ENCODE measurements at regions not wholly inside any gene's neighbourhood (a gene's known extent, or its start where the extent isn't known, plus 50 kb on each side); places are given as distances from the start of the nearest gene placed in this dataset.

DNA sequence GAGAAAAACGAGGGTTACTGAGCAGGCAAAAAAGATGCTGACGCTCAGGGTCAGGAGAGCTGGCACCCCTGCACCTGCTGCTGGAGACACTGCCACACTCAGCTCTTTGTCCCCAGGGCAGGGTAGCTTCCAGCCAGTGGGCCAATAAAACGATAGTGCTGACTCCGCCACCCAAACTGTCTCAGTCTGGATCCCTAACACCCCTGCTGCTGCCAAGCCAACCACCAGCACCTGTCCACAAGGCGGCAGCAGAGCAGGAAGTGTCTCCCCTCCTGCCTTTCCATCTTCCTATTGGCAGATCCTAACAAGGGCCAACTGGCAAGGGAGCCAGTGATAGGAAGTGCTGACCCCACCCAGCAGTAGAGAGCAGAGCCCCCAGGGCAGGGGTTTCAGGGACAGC is 531.5 kb upstream of the SALL3 start:
- Histone ChIP-seq H3K4me3 (ENCODE audit: low read depth, low read length) (no peak overlapping the region), H3K36me3 (ENCODE audit: control insufficient read depth, insufficient read depth, low read length) (no peaks in the 10 kb centered on the region), H3K27me3 (ENCODE audit: control insufficient read depth, insufficient read depth, low read length) (no peaks in the 10 kb centered on the region)
- no peak for DNase-seq (ENCODE audit: low read depth)
- ChIA-PET CTCF (no interaction called here), POLR2A (no interaction called here)
- TF ChIP-seq, protein P1, sequence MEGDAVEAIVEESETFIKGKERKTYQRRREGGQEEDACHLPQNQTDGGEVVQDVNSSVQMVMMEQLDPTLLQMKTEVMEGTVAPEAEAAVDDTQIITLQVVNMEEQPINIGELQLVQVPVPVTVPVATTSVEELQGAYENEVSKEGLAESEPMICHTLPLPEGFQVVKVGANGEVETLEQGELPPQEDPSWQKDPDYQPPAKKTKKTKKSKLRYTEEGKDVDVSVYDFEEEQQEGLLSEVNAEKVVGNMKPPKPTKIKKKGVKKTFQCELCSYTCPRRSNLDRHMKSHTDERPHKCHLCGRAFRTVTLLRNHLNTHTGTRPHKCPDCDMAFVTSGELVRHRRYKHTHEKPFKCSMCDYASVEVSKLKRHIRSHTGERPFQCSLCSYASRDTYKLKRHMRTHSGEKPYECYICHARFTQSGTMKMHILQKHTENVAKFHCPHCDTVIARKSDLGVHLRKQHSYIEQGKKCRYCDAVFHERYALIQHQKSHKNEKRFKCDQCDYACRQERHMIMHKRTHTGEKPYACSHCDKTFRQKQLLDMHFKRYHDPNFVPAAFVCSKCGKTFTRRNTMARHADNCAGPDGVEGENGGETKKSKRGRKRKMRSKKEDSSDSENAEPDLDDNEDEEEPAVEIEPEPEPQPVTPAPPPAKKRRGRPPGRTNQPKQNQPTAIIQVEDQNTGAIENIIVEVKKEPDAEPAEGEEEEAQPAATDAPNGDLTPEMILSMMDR (IDR thresholded peaks at IDR 0.05; ENCODE audit: insufficient read depth, low read depth, low read length) = no peak

DNA sequence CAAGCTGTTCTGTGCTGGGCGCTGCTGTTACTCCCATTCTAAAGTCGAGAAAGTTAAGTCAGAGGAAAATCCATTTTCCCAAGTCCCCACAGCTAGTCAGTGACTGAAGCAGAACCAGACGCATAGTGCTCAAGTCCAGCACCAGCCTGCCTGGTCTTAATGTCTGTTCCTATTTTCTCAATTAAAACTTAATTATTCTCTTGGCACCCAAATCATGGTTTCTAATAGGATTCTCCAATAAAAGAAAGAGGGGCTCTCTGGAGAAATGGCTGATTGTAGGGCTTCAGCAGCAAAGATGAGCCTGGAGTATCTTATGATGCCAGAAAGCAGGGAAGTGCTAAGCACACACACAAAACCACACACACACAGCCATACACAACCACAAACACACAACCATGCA is 531.0 kb upstream of the SALL3 start:
- Histone ChIP-seq H3K36me3 (ENCODE audit: control insufficient read depth, insufficient read depth, low read length) (no peaks in the 10 kb centered on the region), H3K4me3 (ENCODE audit: low read depth, low read length) (no peak overlapping the region), H3K27me3 (ENCODE audit: control insufficient read depth, insufficient read depth, low read length) (no peaks in the 10 kb centered on the region)
- ChIA-PET POLR2A (no interaction called here), CTCF (no interaction called here)
- TF ChIP-seq, protein P1 (IDR thresholded peaks at IDR 0.05; ENCODE audit: insufficient read depth, low read depth, low read length) = no peak
- no peak for DNase-seq (ENCODE audit: low read depth)

DNA sequence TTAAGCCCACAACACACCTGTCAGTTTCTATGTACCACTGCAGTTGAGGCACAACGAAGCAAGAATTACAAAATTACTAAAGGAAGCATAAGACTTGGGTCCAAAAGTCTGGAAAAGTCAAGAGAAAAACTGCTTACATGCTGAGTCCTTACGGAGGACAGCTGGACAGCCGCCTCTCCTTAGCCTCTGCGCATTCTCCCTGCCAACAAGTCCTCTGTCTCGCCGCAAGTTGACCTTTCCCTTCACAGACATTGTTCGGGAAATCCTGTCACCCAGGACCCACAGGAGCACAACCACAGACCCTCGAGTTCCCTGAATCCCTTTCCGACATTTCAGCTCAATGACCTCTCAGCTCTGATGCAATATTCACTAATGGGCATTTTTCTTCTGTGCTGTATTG is 525.4 kb upstream of the SALL3 start:
- TF ChIP-seq, protein P1 (IDR thresholded peaks at IDR 0.05; ENCODE audit: insufficient read depth, low read depth, low read length) = no peak
- ChIA-PET CTCF (no interaction called here), POLR2A (no interaction called here)
- H3K4me3 ChIP-seq (ENCODE audit: low read depth, low read length) = no peak overlapping the region
- no peak for DNase-seq (ENCODE audit: low read depth)
- no peaks in the 10 kb centered on the region for H3K36me3 ChIP-seq (ENCODE audit: control insufficient read depth, insufficient read depth, low read length)
- H3K27me3 ChIP-seq (ENCODE audit: control insufficient read depth, insufficient read depth, low read length) = no peaks in the 10 kb centered on the region

DNA sequence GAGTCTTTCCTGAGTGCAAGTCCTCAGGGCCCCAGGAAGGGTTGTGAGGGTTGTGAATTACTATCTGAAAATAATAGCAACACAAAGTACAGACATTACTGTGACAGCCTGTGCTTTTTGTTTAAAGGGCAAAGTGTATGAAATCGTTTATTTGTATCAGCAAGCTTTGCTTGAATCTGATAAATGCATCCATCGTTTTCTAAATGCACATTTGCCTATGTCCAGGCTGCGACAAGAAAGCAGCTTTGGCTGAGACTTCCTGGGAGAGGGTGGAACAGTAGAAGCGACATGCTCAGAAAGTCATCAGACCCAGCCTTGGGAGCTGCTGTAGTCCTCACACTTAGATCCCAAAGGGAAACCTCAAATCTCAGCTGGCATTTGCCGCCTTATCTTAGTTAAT is 524.2 kb upstream of the SALL3 start:
- TF ChIP-seq, protein P1 (IDR thresholded peaks at IDR 0.05; ENCODE audit: insufficient read depth, low read depth, low read length) = no peak
- Histone ChIP-seq H3K27me3 (ENCODE audit: control insufficient read depth, insufficient read depth, low read length) (no peaks in the 10 kb centered on the region), H3K4me3 (ENCODE audit: low read depth, low read length) (no peak overlapping the region), H3K36me3 (ENCODE audit: control insufficient read depth, insufficient read depth, low read length) (no peaks in the 10 kb centered on the region)
- no peak for DNase-seq (ENCODE audit: low read depth)
- ChIA-PET CTCF (no interaction called here), POLR2A (no interaction called here)

DNA sequence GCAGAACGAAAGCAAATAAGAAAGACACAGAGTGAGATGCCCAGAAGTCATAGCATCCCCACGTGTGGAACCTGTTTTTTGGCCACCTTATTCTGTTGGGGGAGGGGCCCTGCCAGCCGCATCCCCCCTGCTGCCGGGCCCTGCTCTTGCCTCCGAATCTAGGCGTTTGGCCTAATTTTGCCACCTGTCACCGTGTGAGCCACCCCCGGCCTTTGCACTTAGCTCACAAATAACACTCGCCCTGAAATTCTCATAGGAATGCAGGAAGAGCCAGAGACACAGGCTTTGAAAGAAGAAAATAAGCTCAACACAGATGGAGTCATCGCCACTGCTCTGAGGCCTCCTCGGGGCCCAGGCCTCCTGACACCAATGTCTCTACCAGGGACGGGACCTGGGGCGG is 522.6 kb upstream of the SALL3 start:
- no peaks in the 10 kb centered on the region for H3K36me3 ChIP-seq (ENCODE audit: control insufficient read depth, insufficient read depth, low read length)
- DNase-seq (ENCODE audit: low read depth) = no peak
- POLR2A ChIA-PET = no interaction called here
- CTCF ChIA-PET = no interaction called here
- no peak overlapping the region for H3K4me3 ChIP-seq (ENCODE audit: low read depth, low read length)
- H3K27me3 ChIP-seq (ENCODE audit: control insufficient read depth, insufficient read depth, low read length) = no peaks in the 10 kb centered on the region
- TF ChIP-seq, protein P1 (IDR thresholded peaks at IDR 0.05; ENCODE audit: insufficient read depth, low read depth, low read length) = no peak
